ENCODE measurements at regions not wholly inside any gene's neighbourhood (a gene's known extent, or its start where the extent isn't known, plus 50 kb on each side); places are given as distances from the start of the nearest gene placed in this dataset.

GRCh38 chr12:65747338-65747737 is 76.9 kb upstream of the HMGA2 start:
- Histone ChIP-seq H3K4me3 (ENCODE audit: low read depth, low read length) (no peak overlapping the region), H3K27me3 (ENCODE audit: control insufficient read depth, insufficient read depth, low read length) (no peaks in the 10 kb centered on the region), H3K27ac (ENCODE audit: low read depth, low read length) (no peak overlapping the region), H3K9me3 (ENCODE audit: control insufficient read depth, insufficient read depth, low read length) (peaks cover 6% of the 10 kb centered on the region; the same call in 1 of the 2 replicates)
- ChIA-PET POLR2A (no interaction called here), CTCF (no interaction called here)
- no peak for DNase-seq (ENCODE audit: low read depth, low spot score)
- TF ChIP-seq CTCF (IDR thresholded peaks at IDR 0.05; ENCODE audit: low read depth, low read length), result no peak

DNA sequence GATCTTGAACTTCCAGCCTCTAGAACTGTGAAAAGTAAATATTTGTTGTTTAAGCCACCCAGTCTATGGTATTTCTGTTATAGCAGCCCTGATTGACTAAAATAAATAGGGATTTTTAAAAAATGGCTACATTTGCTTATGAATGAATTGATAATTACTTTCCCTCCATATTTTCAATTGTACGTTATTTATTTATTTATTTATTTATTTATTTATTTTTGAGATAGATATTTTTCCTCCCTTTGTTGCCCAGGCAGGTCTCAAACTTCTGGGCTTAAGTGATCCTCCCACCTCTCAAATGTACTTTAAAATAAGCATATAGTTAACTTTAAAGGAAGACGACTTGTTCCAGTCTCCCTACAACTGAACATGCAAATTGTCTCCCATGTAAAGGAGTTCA is 76.0 kb upstream of the HMGA2 start:
- CTCF ChIA-PET, result no interaction called here

GRCh38 chr12:65754290-65754689 is 70.0 kb upstream of the HMGA2 start:
- TF ChIP-seq CTCF (IDR thresholded peaks at IDR 0.05; ENCODE audit: low read depth, low read length), result no peak
- CTCF ChIA-PET, result interaction anchor here (0.5 kb wide), 1 partner anchor 13 kb away, joined by 5 read pairs; no protein-coding TSS in a partner anchor
- no peak for DNase-seq (ENCODE audit: low read depth, low spot score)

More for the DNA sequence above, 76.0 kb upstream of the HMGA2 start:
- no peak for TF ChIP-seq CTCF (IDR thresholded peaks at IDR 0.05; ENCODE audit: low read depth, low read length)
- no peak overlapping the region for H3K4me3 ChIP-seq (ENCODE audit: low read depth, low read length)
- no peaks in the 10 kb centered on the region for H3K27me3 ChIP-seq (ENCODE audit: control insufficient read depth, insufficient read depth, low read length)
- no peak for DNase-seq (ENCODE audit: low read depth, low spot score)
- H3K9me3 ChIP-seq (ENCODE audit: control insufficient read depth, insufficient read depth, low read length), result peaks cover 6% of the 10 kb centered on the region; the same call in 1 of the 2 replicates
- no peak overlapping the region for H3K27ac ChIP-seq (ENCODE audit: low read depth, low read length)
- POLR2A ChIA-PET, result no interaction called here

GRCh38 chr12:65754744-65755595 is 69.3 kb upstream of the HMGA2 start:
- H3K9me3 ChIP-seq (ENCODE audit: control insufficient read depth, insufficient read depth, low read length), result no peaks in the 10 kb centered on the region
- CTCF ChIA-PET, result interaction anchor here (0.5 kb wide), 1 partner anchor 14 kb away, joined by 5 read pairs; no protein-coding TSS in a partner anchor
- no peak for DNase-seq (ENCODE audit: low read depth, low spot score)
- no peaks in the 10 kb centered on the region for H3K27me3 ChIP-seq (ENCODE audit: control insufficient read depth, insufficient read depth, low read length)
- no peak overlapping the region for H3K27ac ChIP-seq (ENCODE audit: low read depth, low read length)
- H3K4me3 ChIP-seq (ENCODE audit: low read depth, low read length), result no peak overlapping the region
- TF ChIP-seq CTCF (IDR thresholded peaks at IDR 0.05; ENCODE audit: low read depth, low read length), result no peak
- POLR2A ChIA-PET, result no interaction called here

More at GRCh38 chr12:65754290-65754689, 70.0 kb upstream of the HMGA2 start:
- no peaks in the 10 kb centered on the region for H3K27me3 ChIP-seq (ENCODE audit: control insufficient read depth, insufficient read depth, low read length)
- H3K27ac ChIP-seq (ENCODE audit: low read depth, low read length), result no peak overlapping the region
- POLR2A ChIA-PET, result no interaction called here
- H3K9me3 ChIP-seq (ENCODE audit: control insufficient read depth, insufficient read depth, low read length), result no peaks in the 10 kb centered on the region
- no peak overlapping the region for H3K4me3 ChIP-seq (ENCODE audit: low read depth, low read length)

DNA sequence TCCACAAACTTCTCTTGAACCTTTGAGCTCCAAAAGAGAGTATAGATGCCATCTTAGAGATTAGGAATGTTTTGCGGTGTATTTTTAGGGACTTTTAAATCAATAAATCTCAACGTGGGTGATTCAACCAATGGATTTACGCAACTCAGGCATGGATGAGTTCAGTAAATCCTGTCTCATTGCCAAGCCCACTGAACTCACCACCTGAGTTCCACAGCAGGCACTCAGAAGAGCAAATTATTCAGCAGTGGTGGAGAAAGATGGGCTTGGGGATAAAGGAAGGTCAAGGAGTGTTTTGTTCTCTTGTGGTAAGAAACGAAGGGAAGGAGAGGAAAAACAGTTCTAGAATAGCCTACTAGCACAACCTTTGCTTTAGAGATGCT is 68.7 kb upstream of the HMGA2 start:
- H3K27me3 ChIP-seq (ENCODE audit: control insufficient read depth, insufficient read depth, low read length), result no peaks in the 10 kb centered on the region
- DNase-seq (ENCODE audit: low read depth, low spot score), result no peak
- ChIA-PET CTCF (no interaction called here), POLR2A (no interaction called here)
- H3K4me3 ChIP-seq (ENCODE audit: low read depth, low read length), result no peak overlapping the region
- TF ChIP-seq CTCF (IDR thresholded peaks at IDR 0.05; ENCODE audit: low read depth, low read length), result no peak
- H3K9me3 ChIP-seq (ENCODE audit: control insufficient read depth, insufficient read depth, low read length), result no peaks in the 10 kb centered on the region
- H3K27ac ChIP-seq (ENCODE audit: low read depth, low read length), result no peak overlapping the region
